ENCODE measurements at regions not wholly inside any gene's neighbourhood (a gene's known extent, or its start where the extent isn't known, plus 50 kb on each side); places are given as distances from the start of the nearest gene placed in this dataset.

- Histone ChIP-seq H3K4me2 (ENCODE audit: low read depth, low read length) (no peak overlapping the region), H3K4me3 (replicated peaks in 1 of 3; ENCODE audit: insufficient read depth in 1 of 3, low read depth in 2 of 3, low read length in 3 of 3) (no peak overlapping the region), H3K27me3 (ENCODE audit: control insufficient read depth in 1 of 2, insufficient read depth in 2 of 2, low read length in 2 of 2) (peaks cover 0 to 3% of the 10 kb centered on the region in 2 experiments; a peak in 1 of 5 replicates), H3K36me3 (replicated peaks in 1 of 2; ENCODE audit: control insufficient read depth in 1 of 2, insufficient read depth in 2 of 2, low read length in 2 of 2) (no peaks in the 10 kb centered on the region), H3K27ac (ENCODE audit: extremely low read length, insufficient read depth, low read length) (no peak overlapping the region), H3K79me2 (ENCODE audit: insufficient read depth, low read length) (no peaks in the 10 kb centered on the region), H4K20me1 (ENCODE audit: insufficient read depth, low read length) (no peaks in the 10 kb centered on the region), H3K4me1 (ENCODE audit: insufficient read depth, low read length) (no peaks in the 10 kb centered on the region), H3K9ac (ENCODE audit: insufficient read depth, low read depth, low read length) (no peak overlapping the region), H2AFZ (ENCODE audit: low read length) (no peak overlapping the region), H3K9me3 (ENCODE audit: low read length) (no peaks in the 10 kb centered on the region)
- TF ChIP-seq ZBED4 (CRISPR knock-in tag; IDR thresholded peaks at IDR 0.05; ENCODE audit: borderline replicate concordance), result no peak
- TF ChIP-seq ZNF629 (CRISPR knock-in tag; conservative IDR thresholded peaks at IDR 0.05), result no peak
- TF ChIP-seq PTBP1 (IDR thresholded peaks at IDR 0.05; ENCODE audit: low read depth, low read length, poor library complexity, severe bottlenecking), result no peak
- TF ChIP-seq ZBTB7B (CRISPR knock-in tag; IDR thresholded peaks at IDR 0.05), result no peak
- peak in 1 of 2 experiments; percentile 25; a peak in 1 of 4 replicates for TF ChIP-seq MAFK (conservative IDR thresholded peaks at IDR 0.05 in 1 of 2, IDR thresholded peaks at IDR 0.05 in 1 of 2; ENCODE audit: low read length in 2 of 2)
- 0% methylated on average over 2 of the region's 2 CpGs for WGBS (ENCODE audit: low lambda C conversion rate)
- DNase-seq (ENCODE audit: low spot score) (no peak), FAIRE-seq (no peak), ATAC-seq (no peak)
- in situ Hi-C loops (cut with HindIII; ENCODE audit: extremely low pct_ligation_motif_present, low pct_unique_long_range_greater_than_20kb) (no loop called here), intact Hi-C loops (cut with micrococcal nuclease; ENCODE audit: unreplicated experiment) (no loop called here)
- POLR2A ChIA-PET, result no interaction called here
- CTCF ChIA-PET (ENCODE audit: low intra/inter-chr PET ratio, low total read pairs), result no interaction called here
- no TSS peak for BruUV-seq (replicated peaks)
Observed at GRCh38 chr21:32147041-32147440, 131.8 kb downstream of the MIS18A start.

DNA sequence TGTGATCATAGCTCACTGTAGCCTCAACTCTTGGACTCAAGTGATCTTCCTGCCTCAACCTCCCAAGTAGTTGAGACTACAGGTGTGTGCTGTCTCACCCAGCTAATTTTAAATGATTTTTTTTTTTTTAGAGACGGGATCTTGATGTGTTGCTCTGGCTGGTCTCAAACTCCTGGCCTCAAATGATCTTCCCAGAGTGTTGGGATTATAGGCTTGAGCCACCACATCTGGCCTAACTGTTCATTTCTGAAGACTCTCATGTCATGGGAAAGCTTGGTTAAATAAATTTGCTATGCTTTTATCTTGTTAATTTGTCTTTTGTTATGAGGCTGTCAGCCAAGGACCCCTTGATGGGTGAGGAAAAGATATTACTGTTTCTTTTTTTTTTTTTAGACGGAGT, 134.0 kb downstream of the MIS18A start:
- H3K79me2 ChIP-seq (ENCODE audit: insufficient read depth, low read length), result no peaks in the 10 kb centered on the region
- no peak overlapping the region for H3K9ac ChIP-seq (ENCODE audit: insufficient read depth, low read depth, low read length)
- in situ Hi-C loops (cut with HindIII; ENCODE audit: extremely low pct_ligation_motif_present, low pct_unique_long_range_greater_than_20kb), result no loop called here
- WGBS (ENCODE audit: low lambda C conversion rate), result 23% methylated on average over 2 of the region's 2 CpGs
- H2AFZ ChIP-seq (ENCODE audit: low read length), result no peak overlapping the region
- ChIA-PET CTCF (ENCODE audit: low intra/inter-chr PET ratio, low total read pairs) (no interaction called here), POLR2A (no interaction called here)
- DNase-seq (ENCODE audit: low spot score) (no peak), ATAC-seq (no peak), FAIRE-seq (no peak)
- H3K4me3 ChIP-seq (replicated peaks in 1 of 3; ENCODE audit: insufficient read depth in 1 of 3, low read depth in 2 of 3, low read length in 3 of 3), result no peak overlapping the region
- intact Hi-C loops (cut with micrococcal nuclease; ENCODE audit: unreplicated experiment), result no loop called here
- no peak overlapping the region for H3K27ac ChIP-seq (ENCODE audit: extremely low read length, insufficient read depth, low read length)
- BruUV-seq (replicated peaks), result no TSS peak
- no peaks in the 10 kb centered on the region for H3K4me1 ChIP-seq (ENCODE audit: insufficient read depth, low read length)
- H4K20me1 ChIP-seq (ENCODE audit: insufficient read depth, low read length), result no peaks in the 10 kb centered on the region
- no peak overlapping the region for H3K4me2 ChIP-seq (ENCODE audit: low read depth, low read length)
- H3K9me3 ChIP-seq (ENCODE audit: low read length), result no peaks in the 10 kb centered on the region
- H3K36me3 ChIP-seq (replicated peaks in 1 of 2; ENCODE audit: control insufficient read depth in 1 of 2, insufficient read depth in 2 of 2, low read length in 2 of 2), result no peaks in the 10 kb centered on the region
- peaks cover 0 to 3% of the 10 kb centered on the region in 2 experiments; a peak in 1 of 5 replicates for H3K27me3 ChIP-seq (ENCODE audit: control insufficient read depth in 1 of 2, insufficient read depth in 2 of 2, low read length in 2 of 2)
- TF ChIP-seq ZNF138 (CRISPR knock-in tag; IDR thresholded peaks at IDR 0.05; ENCODE audit: low read depth) (no peak), MBD4 (IDR thresholded peaks at IDR 0.05; ENCODE audit: borderline replicate concordance, low read length) (no peak), NCOA2 (CRISPR knock-in tag; IDR thresholded peaks at IDR 0.05) (no peak), ZNF816 (CRISPR knock-in tag; IDR thresholded peaks at IDR 0.05; ENCODE audit: borderline replicate concordance) (no peak), ZNF672 (CRISPR knock-in tag; IDR thresholded peaks at IDR 0.05) (no peak), GTF2F1 (IDR thresholded peaks at IDR 0.05; ENCODE audit: low read length) (no peak), ZMYM2 (CRISPR knock-in tag; IDR thresholded peaks at IDR 0.05) (no peak)
- TF ChIP-seq, protein P1, sequence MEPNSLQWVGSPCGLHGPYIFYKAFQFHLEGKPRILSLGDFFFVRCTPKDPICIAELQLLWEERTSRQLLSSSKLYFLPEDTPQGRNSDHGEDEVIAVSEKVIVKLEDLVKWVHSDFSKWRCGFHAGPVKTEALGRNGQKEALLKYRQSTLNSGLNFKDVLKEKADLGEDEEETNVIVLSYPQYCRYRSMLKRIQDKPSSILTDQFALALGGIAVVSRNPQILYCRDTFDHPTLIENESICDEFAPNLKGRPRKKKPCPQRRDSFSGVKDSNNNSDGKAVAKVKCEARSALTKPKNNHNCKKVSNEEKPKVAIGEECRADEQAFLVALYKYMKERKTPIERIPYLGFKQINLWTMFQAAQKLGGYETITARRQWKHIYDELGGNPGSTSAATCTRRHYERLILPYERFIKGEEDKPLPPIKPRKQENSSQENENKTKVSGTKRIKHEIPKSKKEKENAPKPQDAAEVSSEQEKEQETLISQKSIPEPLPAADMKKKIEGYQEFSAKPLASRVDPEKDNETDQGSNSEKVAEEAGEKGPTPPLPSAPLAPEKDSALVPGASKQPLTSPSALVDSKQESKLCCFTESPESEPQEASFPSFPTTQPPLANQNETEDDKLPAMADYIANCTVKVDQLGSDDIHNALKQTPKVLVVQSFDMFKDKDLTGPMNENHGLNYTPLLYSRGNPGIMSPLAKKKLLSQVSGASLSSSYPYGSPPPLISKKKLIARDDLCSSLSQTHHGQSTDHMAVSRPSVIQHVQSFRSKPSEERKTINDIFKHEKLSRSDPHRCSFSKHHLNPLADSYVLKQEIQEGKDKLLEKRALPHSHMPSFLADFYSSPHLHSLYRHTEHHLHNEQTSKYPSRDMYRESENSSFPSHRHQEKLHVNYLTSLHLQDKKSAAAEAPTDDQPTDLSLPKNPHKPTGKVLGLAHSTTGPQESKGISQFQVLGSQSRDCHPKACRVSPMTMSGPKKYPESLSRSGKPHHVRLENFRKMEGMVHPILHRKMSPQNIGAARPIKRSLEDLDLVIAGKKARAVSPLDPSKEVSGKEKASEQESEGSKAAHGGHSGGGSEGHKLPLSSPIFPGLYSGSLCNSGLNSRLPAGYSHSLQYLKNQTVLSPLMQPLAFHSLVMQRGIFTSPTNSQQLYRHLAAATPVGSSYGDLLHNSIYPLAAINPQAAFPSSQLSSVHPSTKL (CRISPR knock-in tag; IDR thresholded peaks at IDR 0.05), result no peak
